AG09319 (cell line): ENCODE measurements at regions not wholly inside any gene's neighbourhood (a gene's known extent, or its start where the extent isn't known, plus 50 kb on each side); places are given as distances from the start of the nearest gene placed in this dataset.

Experiments used
- DNase-seq: peaks from one replicate; pipeline ENCODE4 v3.0.0-alpha.2; 2010; ENCODE audit warnings: low read depth; ENCODE audit errors: extremely low read depth
- CTCF ChIP-seq: IDR thresholded peaks from 2 replicates; pipeline ENCODE4 v1.5.1; 2011; ENCODE audit warnings: low read depth, mild to moderate bottlenecking, inconsistent platforms, low read length, moderate library complexity

DNA sequence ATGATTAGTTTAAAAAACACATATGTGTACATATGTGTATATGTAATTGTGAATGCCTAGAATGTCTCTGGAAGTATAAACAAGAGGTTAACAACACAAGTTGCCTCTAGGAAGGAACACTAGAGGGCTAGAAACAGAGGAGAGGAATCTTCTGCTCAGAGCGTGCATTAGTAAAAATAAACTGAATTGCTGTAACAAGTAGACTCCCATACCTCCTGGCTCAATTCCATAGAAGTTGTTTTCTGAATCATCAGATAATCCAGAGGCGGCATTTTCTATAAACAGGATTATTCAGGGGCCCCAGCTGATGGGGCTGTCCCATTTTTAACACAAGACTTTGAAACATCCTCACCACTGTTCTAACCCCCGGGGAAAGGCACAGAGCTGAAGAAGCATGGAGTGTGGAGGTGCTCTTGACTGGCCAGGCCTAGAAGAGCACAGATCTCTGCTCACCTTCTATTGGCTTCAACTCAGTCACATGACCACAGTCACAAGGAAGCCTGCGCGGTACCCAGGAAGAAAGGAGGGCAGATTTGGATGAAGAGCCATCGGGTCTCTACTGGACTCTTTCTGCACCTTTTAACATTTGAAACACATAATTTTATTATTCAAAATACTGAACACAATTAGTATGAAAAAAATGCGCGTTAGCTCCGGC lies 145.7 kb downstream of the TLE3 start:
- no peak for DNase-seq
- no peak; the same call in 1 of the 2 replicates for TF ChIP-seq CTCF

GRCh38 chr15:69953051-69953450 lies 144.7 kb downstream of the TLE3 start:
- DNase-seq, result no peak
- no peak for TF ChIP-seq CTCF

GRCh38 chr15:69953816-69954215 lies 143.9 kb downstream of the TLE3 start:
- DNase-seq, result no peak
- TF ChIP-seq CTCF, result no peak

- no peak for TF ChIP-seq CTCF
- DNase-seq, result no peak
Observed at GRCh38 chr15:69954666-69955065, 143.1 kb downstream of the TLE3 start.

GRCh38 chr15:69955240-69955894 lies 142.3 kb downstream of the TLE3 start:
- no peak for DNase-seq
- no peak for TF ChIP-seq CTCF

DNA sequence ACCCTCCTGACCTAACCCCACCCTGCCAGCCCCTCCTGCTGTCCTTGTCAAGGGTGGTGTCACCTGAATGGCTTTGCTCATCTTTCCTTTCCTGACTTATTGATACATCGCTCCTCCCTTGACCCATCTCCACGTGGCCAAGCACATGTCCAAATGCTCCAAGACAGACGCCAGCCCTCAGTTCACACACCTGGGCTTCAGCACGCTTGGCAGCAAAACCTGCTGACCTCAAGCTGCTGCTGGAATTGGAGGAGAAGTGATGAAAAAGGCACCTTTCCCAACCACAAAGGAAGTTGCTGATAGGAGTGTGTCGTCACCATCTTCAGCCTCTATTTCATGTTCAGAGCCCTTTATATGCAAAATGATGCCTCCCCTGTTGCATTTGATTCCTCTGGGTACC lies 141.3 kb downstream of the TLE3 start:
- TF ChIP-seq CTCF, result no peak
- no peak for DNase-seq

GRCh38 chr15:69957175-69957574 lies 140.5 kb downstream of the TLE3 start:
- no peak for TF ChIP-seq CTCF
- DNase-seq, result no peak
